MM.1S (cell line): ENCODE measurements at regions not wholly inside any gene's neighbourhood (a gene's known extent, or its start where the extent isn't known, plus 50 kb on each side); places are given as distances from the start of the nearest gene placed in this dataset.

Experiments
- DNase-seq: peaks from one replicate; pipeline ENCODE4 v3.0.0-alpha.2; 2015
- H2AFZ ChIP-seq: fragments of 300-600 bp; sonication (generic); 2 replicates; pipeline ENCODE4 v1.6.0; 2016; ENCODE audit warnings: antibody characterized with exemption, low read length
- H3F3A ChIP-seq: fragments of 300-600 bp; sonication (generic); 2 replicates; pipeline ENCODE4 v1.6.1; 2016; ENCODE audit warnings: mild to moderate bottlenecking, antibody characterized with exemption, low read length, moderate library complexity, mixed read lengths; ENCODE audit not compliant: insufficient read depth
- H3K27ac ChIP-seq: fragments of 300-600 bp; sonication (generic); 2 replicates; pipeline ENCODE4 v1.5.1; 2016; ENCODE audit warnings: mild to moderate bottlenecking, low read length
- H3K27me3 ChIP-seq: fragments of 300-600 bp; sonication (generic); replicated peaks from 2 replicates; pipeline ENCODE4 v1.6.0; 2016; ENCODE audit warnings: low read length; ENCODE audit not compliant: insufficient read depth
- H3K36me3 ChIP-seq: fragments of 300-600 bp; sonication (generic); replicated peaks from 2 replicates; pipeline ENCODE4 v1.6.1; 2016; ENCODE audit warnings: mild to moderate bottlenecking, low read length, mixed read lengths; ENCODE audit not compliant: insufficient read depth
- H3K4me1 ChIP-seq: fragments of 300-600 bp; sonication (generic); 2 replicates; pipeline ENCODE4 v1.6.1; 2016; ENCODE audit warnings: low read length, mixed read lengths
- H3K4me2 ChIP-seq: fragments of 300-600 bp; sonication (generic); 2 replicates; pipeline ENCODE4 v1.6.0; 2016; ENCODE audit warnings: low read depth, low read length
- H3K4me3 ChIP-seq: fragments of 300-600 bp; sonication (generic); 2 replicates; pipeline ENCODE4 v1.5.1; 2016; ENCODE audit warnings: low read length, mixed read lengths
- H3K79me2 ChIP-seq: fragments of 300-600 bp; sonication (generic); 2 replicates; pipeline ENCODE4 v1.6.1; 2016; ENCODE audit warnings: mixed run types, low read length, mixed read lengths
- H3K9ac ChIP-seq: fragments of 300-600 bp; sonication (generic); 2 replicates; pipeline ENCODE4 v1.6.1; 2016; ENCODE audit warnings: low read length, mixed read lengths
- H3K9me2 ChIP-seq: fragments of 300-600 bp; sonication (generic); replicated peaks from 2 replicates; pipeline ENCODE4 v1.6.1; 2016; ENCODE audit warnings: mild to moderate bottlenecking, low read length, mixed read lengths; ENCODE audit not compliant: insufficient read depth
- H3K9me3 ChIP-seq: fragments of 300-600 bp; sonication (generic); replicated peaks from 2 replicates; pipeline ENCODE4 v1.6.1; 2016; ENCODE audit warnings: mild to moderate bottlenecking, low read length, mixed read lengths; ENCODE audit not compliant: insufficient read depth
- H4K20me1 ChIP-seq: fragments of 300-600 bp; sonication (generic); 2 replicates; pipeline ENCODE4 v1.6.1; 2016; ENCODE audit warnings: mild to moderate bottlenecking, low read length, moderate library complexity, mixed read lengths; ENCODE audit not compliant: insufficient read depth
- CTCF ChIP-seq: fragments of 300-600 bp; sonication (generic); IDR thresholded peaks from 2 replicates; pipeline ENCODE4 v1.5.1; 2016; ENCODE audit warnings: antibody characterized with exemption, low read length, mixed read lengths
- EZH2 ChIP-seq: fragments of 300-600 bp; sonication (generic); optimal IDR thresholded peaks from 2 replicates; pipeline ENCODE3; 2017; ENCODE audit warnings: low read depth, mild to moderate bottlenecking, antibody characterized with exemption, low read length, mixed read lengths
- EZH2phosphoT487 ChIP-seq: fragments of 300-600 bp; sonication (generic); IDR thresholded peaks from 2 replicates; pipeline ENCODE4 v1.6.1; 2018; ENCODE audit warnings: antibody characterized with exemption, low read length

DNA sequence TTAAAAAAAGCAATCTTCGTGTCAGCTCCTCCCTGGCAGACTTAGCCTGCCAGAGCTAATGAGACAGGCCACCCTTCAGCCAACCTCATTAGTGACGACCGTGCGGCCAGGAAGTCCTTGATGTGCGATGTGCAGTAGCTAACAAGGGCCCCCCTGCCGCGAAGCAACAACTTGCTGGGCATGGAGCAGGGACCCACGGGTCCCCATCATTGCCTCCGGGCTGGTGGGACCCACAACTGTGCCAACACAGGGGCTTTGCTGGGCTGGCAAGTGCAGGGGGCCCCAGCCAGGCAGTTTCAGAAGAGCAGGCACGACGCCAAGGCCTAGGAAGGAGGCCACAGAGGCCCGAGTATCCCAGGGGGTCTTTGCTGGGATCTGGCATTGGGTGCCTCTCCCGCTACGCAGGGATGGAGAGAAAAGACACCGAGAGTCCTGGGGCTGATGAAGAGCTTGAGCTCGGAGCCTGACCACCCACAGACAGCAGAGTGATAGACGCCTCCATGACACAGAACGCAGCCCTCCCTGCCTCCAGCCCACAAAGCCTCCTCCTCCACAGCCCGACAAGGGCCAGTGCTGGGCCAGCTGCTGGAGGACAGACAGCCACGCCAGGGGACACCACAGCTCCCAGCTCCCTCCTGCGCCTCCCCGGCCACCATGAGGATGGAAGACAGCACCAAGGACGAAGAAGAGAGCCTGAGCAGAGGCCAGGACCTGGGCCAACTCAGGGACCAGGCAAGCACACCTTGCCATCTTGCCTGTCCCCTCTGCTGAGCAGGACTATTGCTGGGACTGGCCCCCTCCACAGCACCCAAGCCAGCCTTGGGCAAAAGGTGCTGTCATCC is 96.6 kb downstream of the YTHDF1 start:
- Histone ChIP-seq H3K9ac (no peak overlapping the region), H3F3A (no peaks in the 10 kb centered on the region), H3K79me2 (no peaks in the 10 kb centered on the region), H4K20me1 (no peaks in the 10 kb centered on the region; the same call in 1 of the 2 replicates), H3K36me3 (no peaks in the 10 kb centered on the region), H3K4me1 (no peaks in the 10 kb centered on the region), H3K4me3 (no peak overlapping the region), H3K27me3 (peaks cover 90% of the 10 kb centered on the region), H3K9me3 (no peaks in the 10 kb centered on the region), H3K4me2 (no peak overlapping the region), H3K9me2 (no peaks in the 10 kb centered on the region), H3K27ac (no peak overlapping the region), H2AFZ (no peak overlapping the region)
- TF ChIP-seq EZH2phosphoT487 (no peak), EZH2 (no peak), CTCF (no peak)
- DNase-seq, result no peak

GRCh38 chr20:63118303-63119120 is 97.4 kb downstream of the YTHDF1 start:
- TF ChIP-seq EZH2 (no peak), CTCF (no peak), EZH2phosphoT487 (no peak)
- no peak for DNase-seq
- Histone ChIP-seq H3K9me3 (no peaks in the 10 kb centered on the region), H3K79me2 (no peaks in the 10 kb centered on the region), H2AFZ (no peak overlapping the region), H4K20me1 (no peaks in the 10 kb centered on the region; the same call in 1 of the 2 replicates), H3K4me1 (no peaks in the 10 kb centered on the region), H3K27ac (no peak overlapping the region), H3K27me3 (peaks cover 90% of the 10 kb centered on the region), H3K36me3 (no peaks in the 10 kb centered on the region), H3K4me3 (no peak overlapping the region), H3K4me2 (no peak overlapping the region), H3K9me2 (no peaks in the 10 kb centered on the region), H3F3A (no peaks in the 10 kb centered on the region), H3K9ac (no peak overlapping the region)

DNA sequence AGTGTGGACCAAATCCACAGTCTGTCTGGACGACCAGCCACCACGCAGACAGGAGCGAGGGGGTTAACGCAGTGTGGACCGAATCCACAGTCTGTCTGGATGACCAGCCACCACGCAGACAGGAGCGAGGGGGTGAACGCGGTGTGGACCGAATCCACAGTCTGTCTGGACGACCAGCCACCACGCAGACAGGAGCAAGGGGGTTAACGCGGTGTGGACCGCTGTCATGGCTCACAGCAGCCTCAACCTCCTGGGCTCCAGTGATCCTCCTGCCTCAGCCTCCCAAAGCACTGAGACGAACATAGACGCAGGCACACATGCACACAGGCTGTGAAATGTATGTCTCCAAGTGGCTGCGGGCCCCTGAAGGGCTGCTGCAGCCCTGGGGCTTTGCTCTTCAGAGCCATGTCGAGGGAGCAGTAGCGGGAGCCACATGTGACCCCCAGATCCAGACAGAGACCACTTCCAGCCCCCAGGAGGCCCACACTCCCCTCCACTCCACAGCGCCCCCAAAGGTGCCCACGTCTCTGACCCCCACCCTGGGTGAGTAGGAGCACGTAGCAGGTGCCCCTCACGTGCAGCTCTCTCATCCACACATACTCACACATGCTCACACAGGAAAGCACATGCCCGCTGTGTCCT is 98.1 kb downstream of the YTHDF1 start:
- Histone ChIP-seq H3F3A (no peaks in the 10 kb centered on the region), H3K9me2 (no peaks in the 10 kb centered on the region), H3K4me3 (no peak overlapping the region), H3K9ac (no peak overlapping the region), H3K4me1 (no peaks in the 10 kb centered on the region), H3K79me2 (no peaks in the 10 kb centered on the region), H4K20me1 (no peaks in the 10 kb centered on the region; the same call in 1 of the 2 replicates), H3K9me3 (no peaks in the 10 kb centered on the region), H3K27me3 (peaks cover 89% of the 10 kb centered on the region), H2AFZ (no peak overlapping the region), H3K27ac (no peak overlapping the region), H3K4me2 (no peak overlapping the region), H3K36me3 (no peaks in the 10 kb centered on the region)
- TF ChIP-seq CTCF (no peak), EZH2 (no peak), EZH2phosphoT487 (no peak)
- DNase-seq, result no peak
